HepG2 (cell line): ENCODE measurements at regions not wholly inside any gene's neighbourhood (a gene's known extent, or its start where the extent isn't known, plus 50 kb on each side); places are given as distances from the start of the nearest gene placed in this dataset.
"Not testable (repeated sequence)": the region's sequence is repeated elsewhere in the genome, so short reads cannot be mapped to it uniquely, and the experiment has no call there.

Experiments
- ATAC-seq: fragments of 200-7000 bp; cut with Tn5 transposase; 3 replicates; pipeline ENCODE4 v1.9.1; 2020; ENCODE audit warnings: mild to moderate bottlenecking, moderate library complexity
- BruUV-seq: library from RNA; stranded (reverse); fragments of 400-500 nt; replicated peaks from 2 replicates; lab custom pipeline; 2021; lab: Mats Ljungman, UMichigan
- CTCF ChIA-PET: fragments of 300-600 bp; formaldehyde crosslinking; extraction: SDS; loops from one replicate; lab custom pipeline; 2021; ENCODE audit warnings: low total read pairs, inconsistent platforms, low intra/inter-chr PET ratio; lab: Yijun Ruan, JAX
- POLR2A ChIA-PET: fragments of 350-600 bp; sonication (Branson Sonifier 250); formaldehyde crosslinking; loops from one replicate; lab custom pipeline; 2020; ENCODE audit warnings: antibody characterized with exemption, inconsistent platforms; lab: Yijun Ruan, JAX
- DNase-seq: peaks from one replicate; pipeline ENCODE4 v3.0.0-alpha.2; 2015; ENCODE audit warnings: low spot score
- FAIRE-seq: peaks from 3 replicates; lab custom pipeline; 2011; peaks lifted over from hg19 to GRCh38; lab: Jason Lieb, UNC
- H2AFZ ChIP-seq: one replicate; pipeline ENCODE4 v1.6.1; 2011; ENCODE audit warnings: low read length, inconsistent platforms
- H3K27ac ChIP-seq: fragments of 300-600 bp; 3 replicates; pipeline ENCODE4 v1.8.0; 2011; ENCODE audit warnings: mixed run types, mild to moderate bottlenecking, mixed read lengths, low read length, inconsistent platforms; ENCODE audit not compliant: insufficient read depth; ENCODE audit errors: extremely low read length
- H3K27me3 ChIP-seq, 2 experiments: fragments of 200-600 bp in 1 of 2; 2 replicates in 1 of 2; 3 replicates in 1 of 2; pipeline versions ENCODE4 v1.6.0 to v1.8.0; 2011; ENCODE audit warnings: low read length in 2 of 2, mild to moderate bottlenecking in 2 of 2, moderate library complexity in 2 of 2, inconsistent platforms in 1 of 2; ENCODE audit not compliant: insufficient read depth in 2 of 2, control insufficient read depth in 1 of 2
- H3K36me3 ChIP-seq, 2 experiments: fragments of 200-600 bp in 1 of 2; replicated peaks in 1 of 2; 2 replicates in 1 of 2; 3 replicates in 1 of 2; pipeline versions ENCODE4 v1.5.1 to v1.8.0; 2011; ENCODE audit warnings: low read length in 2 of 2, inconsistent platforms in 1 of 2; ENCODE audit not compliant: insufficient read depth in 2 of 2, control insufficient read depth in 1 of 2
- H3K4me1 ChIP-seq: 2 replicates; pipeline ENCODE4 v1.5.1; 2012; ENCODE audit warnings: low read length, inconsistent platforms; ENCODE audit not compliant: insufficient read depth
- H3K4me2 ChIP-seq: 2 replicates; pipeline ENCODE4 v1.6.0; 2011; ENCODE audit warnings: low read depth, low read length, inconsistent platforms
- H3K4me3 ChIP-seq, 3 experiments: fragments of 200-600 bp in 1 of 3; sonication (generic), shearing (Covaris generic) in 1 of 3; replicated peaks in 1 of 3; 2 replicates each; pipeline ENCODE4 v1.5.1; 2011 to 2016; ENCODE audit warnings: low read length in 3 of 3, inconsistent platforms in 2 of 3, low read depth in 2 of 3, mild to moderate bottlenecking in 2 of 3, control low read depth in 1 of 3, mixed read lengths in 1 of 3; ENCODE audit not compliant: insufficient read depth in 1 of 3
- H3K79me2 ChIP-seq: one replicate; pipeline ENCODE4 v1.6.1; 2011; ENCODE audit warnings: low read length, inconsistent platforms; ENCODE audit not compliant: insufficient read depth
- H3K9ac ChIP-seq: 2 replicates; pipeline ENCODE4 v1.6.0; 2011; ENCODE audit warnings: mild to moderate bottlenecking, low read depth, low read length, inconsistent platforms; ENCODE audit not compliant: insufficient read depth
- H3K9me3 ChIP-seq: 2 replicates; pipeline ENCODE4 v1.5.1; 2012; ENCODE audit warnings: mild to moderate bottlenecking, low read length
- H4K20me1 ChIP-seq: 2 replicates; pipeline ENCODE4 v1.6.0; 2011; ENCODE audit warnings: inconsistent platforms, mild to moderate bottlenecking, low read length, moderate library complexity; ENCODE audit not compliant: insufficient read depth
- AKAP8 ChIP-seq: sonication (generic); formaldehyde crosslinking; IDR thresholded peaks from 2 replicates; pipeline ENCODE4 v1.5.1; 2020; ENCODE audit warnings: mild to moderate bottlenecking, missing genetic modification reagents
- HNRNPLL ChIP-seq: fragments of 200-400 bp; formaldehyde crosslinking; IDR thresholded peaks from 2 replicates; pipeline ENCODE4 v1.6.1; 2017; ENCODE audit warnings: mild to moderate bottlenecking, low read depth, low read length; ENCODE audit not compliant: poor library complexity, severe bottlenecking
- NFIC ChIP-seq: IDR thresholded peaks from 2 replicates; pipeline ENCODE4 v1.6.1; 2012; ENCODE audit warnings: mild to moderate bottlenecking, low read length, inconsistent platforms
- TBL1XR1 ChIP-seq: fragments of 150-350 bp; IDR thresholded peaks from 2 replicates; pipeline ENCODE4 v1.6.1; 2014; ENCODE audit warnings: borderline replicate concordance, low read length; ENCODE audit not compliant: partially characterized antibody
- TEAD3 ChIP-seq: optimal IDR thresholded peaks from 2 replicates; pipeline ENCODE3; 2016; ENCODE audit warnings: borderline replicate concordance
- THYN1 ChIP-seq: sonication (generic); formaldehyde crosslinking; IDR thresholded peaks from 2 replicates; pipeline ENCODE4 v1.8.1; 2023; ENCODE audit warnings: low read depth, mild to moderate bottlenecking, moderate library complexity, missing genetic modification reagents, borderline replicate concordance
- ZBTB20 ChIP-seq: sonication (generic); formaldehyde crosslinking; IDR thresholded peaks from 2 replicates; pipeline ENCODE4 v1.8.1; 2023; ENCODE audit warnings: missing genetic modification reagents, low read depth, mild to moderate bottlenecking, borderline replicate concordance
- ZKSCAN1 ChIP-seq: fragments of 150-350 bp; IDR thresholded peaks from 2 replicates; pipeline ENCODE4 v1.6.1; 2014; ENCODE audit warnings: low read length
- ZNF563 ChIP-seq: sonication (generic); formaldehyde crosslinking; IDR thresholded peaks from 2 replicates; pipeline ENCODE4 v1.8.0; 2022; ENCODE audit warnings: mild to moderate bottlenecking, moderate library complexity, missing genetic modification reagents
- ZNF777 ChIP-seq: sonication (generic); formaldehyde crosslinking; IDR thresholded peaks from 2 replicates; pipeline ENCODE4 v1.4.0; 2020; ENCODE audit warnings: missing genetic modification reagents
- WGBS: methylation state at CpG from one replicate; pipeline ENCODE4 v1.1.6; 2017; ENCODE audit warnings: low lambda C conversion rate; 5-methylcytosine and 5-hydroxymethylcytosine counted together
- in situ Hi-C: cut with HindIII; loops from 2 replicates; pipeline ENCODE4 v1.10.0; 2017; ENCODE audit warnings: low pct_unique_long_range_greater_than_20kb; ENCODE audit not compliant: extremely low pct_ligation_motif_present
- intact Hi-C: fragments of 100-400 bp; cut with micrococcal nuclease; formaldehyde crosslinking; loops from one replicate; pipeline ENCODE4 v1.10.0; 2022; ENCODE audit not compliant: unreplicated experiment
- TF ChIP-seq, protein P1 (sequence below): sonication (generic); formaldehyde crosslinking; IDR thresholded peaks from 2 replicates; pipeline ENCODE4 v1.5.1; 2020; ENCODE audit warnings: missing genetic modification reagents, mild to moderate bottlenecking, borderline replicate concordance
- TF ChIP-seq, protein P2 (sequence below): IDR thresholded peaks from 2 replicates; pipeline ENCODE4 v1.6.1; 2016; ENCODE audit warnings: mild to moderate bottlenecking, missing biosample characterization, missing genetic modification reagents
- TF ChIP-seq, protein P3 (sequence below): sonication (generic); formaldehyde crosslinking; IDR thresholded peaks from 2 replicates; pipeline ENCODE4 v1.5.0; 2020; ENCODE audit warnings: missing genetic modification reagents
- TF ChIP-seq, protein P4 (sequence below): sonication (generic); formaldehyde crosslinking; conservative IDR thresholded peaks from 2 replicates; pipeline ENCODE4 v1.8.0; 2022; ENCODE audit warnings: missing genetic modification reagents
- TF ChIP-seq, protein P5 (sequence below): IDR thresholded peaks from 2 replicates; pipeline ENCODE4 v1.6.1; 2016; ENCODE audit warnings: missing genetic modification reagents, missing compliant biosample characterization

DNA sequence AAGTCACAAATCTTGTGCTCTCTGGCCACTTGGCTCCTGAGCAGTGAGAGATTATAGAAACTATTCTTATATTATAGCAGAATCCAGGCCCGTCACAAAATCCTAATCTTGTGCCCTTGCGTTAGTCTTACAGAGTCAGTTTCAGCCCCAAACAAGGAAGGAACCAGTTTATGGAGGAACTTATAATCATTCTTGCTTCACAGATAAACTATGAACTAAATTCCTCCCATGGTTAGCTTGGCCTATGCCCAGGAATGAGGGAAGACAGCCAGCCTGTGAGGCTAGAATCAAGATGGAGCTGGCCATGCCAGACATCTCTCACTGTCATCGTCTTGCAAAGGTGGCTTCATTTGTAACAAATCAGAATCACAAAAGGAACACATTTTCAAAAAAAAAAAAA is 199.7 kb upstream of the PITRM1 start:
- ChIA-PET POLR2A (no interaction called here), CTCF (no interaction called here)
- H3K27me3 ChIP-seq = peaks cover 2 to 33% of the 10 kb centered on the region in 2 experiments; a peak in 2 of 5 replicates
- ATAC-seq (no peak), DNase-seq (no peak), FAIRE-seq (no peak)
- no peak overlapping the region for H2AFZ ChIP-seq
- TF ChIP-seq THYN1 (no peak), ZKSCAN1 (no peak), TBL1XR1 (no peak), TEAD3 (CRISPR knock-in tag) (no peak), NFIC (no peak), HNRNPLL (no peak), ZNF777 (CRISPR knock-in tag) (no peak), ZBTB20 (CRISPR knock-in tag) (no peak), AKAP8 (CRISPR knock-in tag) (no peak), ZNF563 (CRISPR knock-in tag) (no peak)
- TF ChIP-seq, protein P1, sequence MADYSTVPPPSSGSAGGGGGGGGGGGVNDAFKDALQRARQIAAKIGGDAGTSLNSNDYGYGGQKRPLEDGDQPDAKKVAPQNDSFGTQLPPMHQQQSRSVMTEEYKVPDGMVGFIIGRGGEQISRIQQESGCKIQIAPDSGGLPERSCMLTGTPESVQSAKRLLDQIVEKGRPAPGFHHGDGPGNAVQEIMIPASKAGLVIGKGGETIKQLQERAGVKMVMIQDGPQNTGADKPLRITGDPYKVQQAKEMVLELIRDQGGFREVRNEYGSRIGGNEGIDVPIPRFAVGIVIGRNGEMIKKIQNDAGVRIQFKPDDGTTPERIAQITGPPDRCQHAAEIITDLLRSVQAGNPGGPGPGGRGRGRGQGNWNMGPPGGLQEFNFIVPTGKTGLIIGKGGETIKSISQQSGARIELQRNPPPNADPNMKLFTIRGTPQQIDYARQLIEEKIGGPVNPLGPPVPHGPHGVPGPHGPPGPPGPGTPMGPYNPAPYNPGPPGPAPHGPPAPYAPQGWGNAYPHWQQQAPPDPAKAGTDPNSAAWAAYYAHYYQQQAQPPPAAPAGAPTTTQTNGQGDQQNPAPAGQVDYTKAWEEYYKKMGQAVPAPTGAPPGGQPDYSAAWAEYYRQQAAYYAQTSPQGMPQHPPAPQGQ (CRISPR knock-in tag) = no peak
- TF ChIP-seq, protein P2, sequence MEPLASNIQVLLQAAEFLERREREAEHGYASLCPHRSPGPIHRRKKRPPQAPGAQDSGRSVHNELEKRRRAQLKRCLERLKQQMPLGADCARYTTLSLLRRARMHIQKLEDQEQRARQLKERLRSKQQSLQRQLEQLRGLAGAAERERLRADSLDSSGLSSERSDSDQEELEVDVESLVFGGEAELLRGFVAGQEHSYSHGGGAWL (CRISPR knock-in tag) = no peak
- TF ChIP-seq, protein P3, sequence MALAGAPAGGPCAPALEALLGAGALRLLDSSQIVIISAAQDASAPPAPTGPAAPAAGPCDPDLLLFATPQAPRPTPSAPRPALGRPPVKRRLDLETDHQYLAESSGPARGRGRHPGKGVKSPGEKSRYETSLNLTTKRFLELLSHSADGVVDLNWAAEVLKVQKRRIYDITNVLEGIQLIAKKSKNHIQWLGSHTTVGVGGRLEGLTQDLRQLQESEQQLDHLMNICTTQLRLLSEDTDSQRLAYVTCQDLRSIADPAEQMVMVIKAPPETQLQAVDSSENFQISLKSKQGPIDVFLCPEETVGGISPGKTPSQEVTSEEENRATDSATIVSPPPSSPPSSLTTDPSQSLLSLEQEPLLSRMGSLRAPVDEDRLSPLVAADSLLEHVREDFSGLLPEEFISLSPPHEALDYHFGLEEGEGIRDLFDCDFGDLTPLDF (CRISPR knock-in tag) = no peak
- TF ChIP-seq, protein P4, sequence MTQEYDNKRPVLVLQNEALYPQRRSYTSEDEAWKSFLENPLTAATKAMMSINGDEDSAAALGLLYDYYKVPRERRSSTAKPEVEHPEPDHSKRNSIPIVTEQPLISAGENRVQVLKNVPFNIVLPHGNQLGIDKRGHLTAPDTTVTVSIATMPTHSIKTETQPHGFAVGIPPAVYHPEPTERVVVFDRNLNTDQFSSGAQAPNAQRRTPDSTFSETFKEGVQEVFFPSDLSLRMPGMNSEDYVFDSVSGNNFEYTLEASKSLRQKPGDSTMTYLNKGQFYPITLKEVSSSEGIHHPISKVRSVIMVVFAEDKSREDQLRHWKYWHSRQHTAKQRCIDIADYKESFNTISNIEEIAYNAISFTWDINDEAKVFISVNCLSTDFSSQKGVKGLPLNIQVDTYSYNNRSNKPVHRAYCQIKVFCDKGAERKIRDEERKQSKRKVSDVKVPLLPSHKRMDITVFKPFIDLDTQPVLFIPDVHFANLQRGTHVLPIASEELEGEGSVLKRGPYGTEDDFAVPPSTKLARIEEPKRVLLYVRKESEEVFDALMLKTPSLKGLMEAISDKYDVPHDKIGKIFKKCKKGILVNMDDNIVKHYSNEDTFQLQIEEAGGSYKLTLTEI (CRISPR knock-in tag) = no peak
- TF ChIP-seq, protein P5, sequence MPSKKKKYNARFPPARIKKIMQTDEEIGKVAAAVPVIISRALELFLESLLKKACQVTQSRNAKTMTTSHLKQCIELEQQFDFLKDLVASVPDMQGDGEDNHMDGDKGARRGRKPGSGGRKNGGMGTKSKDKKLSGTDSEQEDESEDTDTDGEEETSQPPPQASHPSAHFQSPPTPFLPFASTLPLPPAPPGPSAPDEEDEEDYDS (CRISPR knock-in tag) = no peak
- WGBS = 21% methylated on average over 3 of the region's 3 CpGs
- in situ Hi-C loops = no loop called here
- H3K4me3 ChIP-seq = no peak overlapping the region
- no peaks in the 10 kb centered on the region for H4K20me1 ChIP-seq
- H3K4me1 ChIP-seq = no peaks in the 10 kb centered on the region
- no peaks in the 10 kb centered on the region for H3K9me3 ChIP-seq
- no TSS peak for BruUV-seq
- no peaks in the 10 kb centered on the region for H3K79me2 ChIP-seq
- no peak overlapping the region for H3K27ac ChIP-seq
- no peak overlapping the region for H3K4me2 ChIP-seq
- H3K36me3 ChIP-seq = no peaks in the 10 kb centered on the region
- intact Hi-C loops = no loop called here
- H3K9ac ChIP-seq = no peak overlapping the region

DNA sequence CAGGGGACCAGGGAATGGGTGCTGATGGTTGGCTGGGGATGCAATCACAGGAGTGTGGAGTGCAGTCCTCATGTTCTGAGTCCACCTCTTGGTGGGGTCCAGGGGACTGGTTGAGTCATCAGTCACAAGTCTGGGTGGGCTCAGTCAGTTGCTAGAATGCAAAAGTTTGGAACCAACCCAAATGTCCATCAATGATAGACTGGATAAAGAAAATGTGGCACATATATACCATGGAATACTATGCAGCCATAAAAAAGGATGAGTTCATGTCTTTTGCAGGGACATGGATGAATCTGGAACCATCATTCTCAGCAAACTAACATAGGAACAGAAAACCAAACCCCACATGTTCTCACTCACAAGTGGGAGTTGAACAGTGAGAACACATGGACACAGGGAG is 199.0 kb upstream of the PITRM1 start:
- ATAC-seq, H3K36me3 ChIP-seq, POLR2A ChIA-PET, H3K79me2 ChIP-seq, H4K20me1 ChIP-seq, in situ Hi-C loops, H3K4me1 ChIP-seq, DNase-seq, H3K9me3 ChIP-seq, H3K27ac ChIP-seq, FAIRE-seq, H3K9ac ChIP-seq, H2AFZ ChIP-seq, H3K4me3 ChIP-seq, CTCF ChIA-PET, BruUV-seq, H3K4me2 ChIP-seq, intact Hi-C loops: not testable (repeated sequence)
- peaks cover 2 to 29% of the 10 kb centered on the region in 2 experiments; a peak in 2 of 5 replicates for H3K27me3 ChIP-seq
